BJ (cell line): ENCODE measurements at regions not wholly inside any gene's neighbourhood (a gene's known extent, or its start where the extent isn't known, plus 50 kb on each side); places are given as distances from the start of the nearest gene placed in this dataset.
"Not testable (repeated sequence)": the region's sequence is repeated elsewhere in the genome, so short reads cannot be mapped to it uniquely, and the experiment has no call there.

Experiments
- CTCF ChIA-PET: fragments of 350-600 bp; formaldehyde crosslinking; extraction: SDS; loops from one replicate; lab custom pipeline; 2021; ENCODE audit warnings: antibody characterized with exemption, inconsistent platforms; lab: Yijun Ruan, JAX
- POLR2A ChIA-PET: fragments of 300-600 bp; sonication (Branson Sonifier 250); formaldehyde crosslinking; extraction: SDS; loops from one replicate; lab custom pipeline; 2021; ENCODE audit warnings: antibody characterized with exemption; lab: Charles Lee
- DNase-seq: peaks from one replicate; pipeline ENCODE4 v3.0.0-alpha.2; 2011; ENCODE audit warnings: low read depth
- H3K27me3 ChIP-seq: 2 replicates; pipeline ENCODE4 v1.6.0; 2011; ENCODE audit warnings: low read length; ENCODE audit not compliant: control insufficient read depth, insufficient read depth
- H3K36me3 ChIP-seq: 2 replicates; pipeline ENCODE4 v1.5.1; 2011; ENCODE audit warnings: low read length; ENCODE audit not compliant: control insufficient read depth, insufficient read depth
- H3K4me3 ChIP-seq: 2 replicates; pipeline ENCODE4 v1.5.1; 2011; ENCODE audit warnings: low read depth, mild to moderate bottlenecking, control low read depth, low read length
- TF ChIP-seq, protein P1 (sequence below): IDR thresholded peaks from 2 replicates; pipeline ENCODE4 v1.5.1; 2011; ENCODE audit warnings: low read depth, mild to moderate bottlenecking, control low read depth, inconsistent platforms, low read length, moderate library complexity; ENCODE audit not compliant: insufficient read depth

DNA sequence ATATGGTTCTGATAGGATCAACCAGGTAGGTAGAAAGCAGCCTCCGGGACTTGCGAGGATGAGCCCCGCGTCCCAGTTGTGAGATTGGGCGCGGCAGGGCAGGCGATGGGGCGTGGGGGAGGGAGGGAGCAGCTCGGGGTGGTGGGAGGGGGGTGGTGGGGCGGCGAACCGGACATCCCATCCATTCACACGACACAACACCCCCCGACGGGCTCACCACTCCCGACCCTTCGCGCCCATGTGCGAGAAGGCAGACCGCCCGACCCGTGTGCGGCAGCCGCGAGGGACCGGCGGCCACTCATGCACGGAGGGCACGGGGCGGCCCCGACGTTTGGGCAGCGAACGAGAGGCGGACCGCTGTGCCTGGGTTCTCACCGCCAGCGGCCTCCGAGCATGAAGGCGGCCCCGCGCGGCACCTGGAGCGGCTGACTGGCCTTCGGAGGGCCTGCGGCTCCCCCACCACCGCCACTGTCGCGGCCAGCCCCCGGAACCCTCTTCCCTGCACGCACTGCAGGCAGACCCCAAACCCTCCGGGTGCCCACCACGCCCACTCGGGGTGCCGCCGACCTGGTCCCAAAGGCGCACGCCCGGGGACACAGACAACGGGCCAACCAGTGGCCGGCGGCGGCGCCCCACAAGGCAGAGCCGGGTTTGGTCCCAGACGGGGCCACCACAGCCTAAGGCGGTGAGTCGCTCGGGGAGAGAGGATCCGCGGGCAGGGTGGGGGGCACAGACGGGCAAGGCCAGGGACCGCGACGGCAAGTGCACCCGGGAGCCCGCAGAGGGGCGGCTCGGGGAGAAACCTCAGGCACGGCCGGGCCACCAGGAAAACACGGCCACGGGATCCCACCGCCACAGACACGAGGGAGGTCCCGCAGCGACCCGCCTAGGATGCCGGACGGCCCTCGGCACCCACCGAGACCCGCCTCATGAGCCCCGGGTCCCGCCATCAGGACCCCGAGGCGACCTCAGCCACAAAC, 769.2 kb upstream of the DEFB115 start:
- Histone ChIP-seq H3K27me3 (no peaks in the 10 kb centered on the region), H3K4me3 (no peak overlapping the region), H3K36me3 (no peaks in the 10 kb centered on the region)
- TF ChIP-seq, protein P1, sequence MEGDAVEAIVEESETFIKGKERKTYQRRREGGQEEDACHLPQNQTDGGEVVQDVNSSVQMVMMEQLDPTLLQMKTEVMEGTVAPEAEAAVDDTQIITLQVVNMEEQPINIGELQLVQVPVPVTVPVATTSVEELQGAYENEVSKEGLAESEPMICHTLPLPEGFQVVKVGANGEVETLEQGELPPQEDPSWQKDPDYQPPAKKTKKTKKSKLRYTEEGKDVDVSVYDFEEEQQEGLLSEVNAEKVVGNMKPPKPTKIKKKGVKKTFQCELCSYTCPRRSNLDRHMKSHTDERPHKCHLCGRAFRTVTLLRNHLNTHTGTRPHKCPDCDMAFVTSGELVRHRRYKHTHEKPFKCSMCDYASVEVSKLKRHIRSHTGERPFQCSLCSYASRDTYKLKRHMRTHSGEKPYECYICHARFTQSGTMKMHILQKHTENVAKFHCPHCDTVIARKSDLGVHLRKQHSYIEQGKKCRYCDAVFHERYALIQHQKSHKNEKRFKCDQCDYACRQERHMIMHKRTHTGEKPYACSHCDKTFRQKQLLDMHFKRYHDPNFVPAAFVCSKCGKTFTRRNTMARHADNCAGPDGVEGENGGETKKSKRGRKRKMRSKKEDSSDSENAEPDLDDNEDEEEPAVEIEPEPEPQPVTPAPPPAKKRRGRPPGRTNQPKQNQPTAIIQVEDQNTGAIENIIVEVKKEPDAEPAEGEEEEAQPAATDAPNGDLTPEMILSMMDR = no peak
- CTCF ChIA-PET = no interaction called here
- no peak for DNase-seq
- POLR2A ChIA-PET = no interaction called here

DNA sequence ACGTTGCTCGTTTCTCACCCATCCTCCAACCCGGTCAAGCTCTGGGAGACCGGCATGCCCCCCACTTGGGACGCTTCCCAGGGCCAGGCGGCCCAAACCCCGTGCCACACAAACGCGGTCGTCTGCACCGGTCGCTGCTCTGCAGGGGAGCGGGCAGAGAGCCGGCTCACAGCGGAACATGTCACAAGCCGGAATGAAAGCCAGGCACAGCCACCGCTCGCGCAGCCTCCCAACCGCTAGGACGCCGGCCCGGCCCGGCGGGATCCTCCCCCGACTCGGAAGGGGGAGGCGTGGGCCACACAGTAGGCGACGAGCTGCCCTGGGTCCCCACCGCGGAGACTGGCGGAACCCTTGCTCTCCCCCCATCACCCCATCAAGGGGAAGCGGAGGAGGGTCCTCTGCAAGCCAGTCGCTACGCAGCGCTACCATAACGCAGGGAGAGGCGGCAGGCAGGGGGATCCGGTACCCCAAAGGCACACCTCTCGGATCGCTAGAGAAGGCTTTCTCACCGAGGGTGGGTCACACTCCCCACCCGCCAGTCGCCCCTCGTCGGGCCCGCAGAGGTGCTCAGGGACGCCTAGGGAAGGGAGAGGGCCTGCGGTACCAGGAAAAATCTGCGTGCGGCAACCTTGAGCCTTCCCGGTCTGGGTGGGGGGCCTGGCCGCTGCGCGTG, 768.4 kb upstream of the DEFB115 start:
- Histone ChIP-seq H3K36me3 (no peaks in the 10 kb centered on the region), H3K27me3 (no peaks in the 10 kb centered on the region), H3K4me3 (no peak overlapping the region)
- POLR2A ChIA-PET = no interaction called here
- DNase-seq = no peak
- CTCF ChIA-PET = no interaction called here
- TF ChIP-seq, protein P1 = no peak

DNA sequence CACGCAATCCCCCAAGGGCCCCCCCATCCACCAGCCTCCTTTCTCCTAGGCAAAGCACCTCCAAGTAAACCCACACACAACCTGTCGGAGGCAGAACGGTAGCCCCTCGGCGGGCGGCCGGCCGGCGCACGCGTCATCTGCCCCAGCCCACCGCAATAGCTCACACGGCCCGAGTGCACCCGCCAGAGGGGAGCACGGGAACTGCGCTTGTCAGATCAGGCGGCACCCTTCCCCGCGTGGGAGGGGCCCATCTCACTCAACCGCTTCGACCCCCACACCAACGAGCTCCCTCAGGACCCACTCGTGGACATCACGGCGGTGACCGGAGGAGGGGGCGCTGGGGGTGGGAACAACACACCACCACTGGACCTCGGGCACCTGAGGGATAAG, 767.9 kb upstream of the DEFB115 start:
- Histone ChIP-seq H3K36me3 (no peaks in the 10 kb centered on the region), H3K4me3 (no peak overlapping the region), H3K27me3 (no peaks in the 10 kb centered on the region)
- CTCF ChIA-PET = no interaction called here
- POLR2A ChIA-PET = no interaction called here
- no peak for DNase-seq
- TF ChIP-seq, protein P1 = no peak

DNA sequence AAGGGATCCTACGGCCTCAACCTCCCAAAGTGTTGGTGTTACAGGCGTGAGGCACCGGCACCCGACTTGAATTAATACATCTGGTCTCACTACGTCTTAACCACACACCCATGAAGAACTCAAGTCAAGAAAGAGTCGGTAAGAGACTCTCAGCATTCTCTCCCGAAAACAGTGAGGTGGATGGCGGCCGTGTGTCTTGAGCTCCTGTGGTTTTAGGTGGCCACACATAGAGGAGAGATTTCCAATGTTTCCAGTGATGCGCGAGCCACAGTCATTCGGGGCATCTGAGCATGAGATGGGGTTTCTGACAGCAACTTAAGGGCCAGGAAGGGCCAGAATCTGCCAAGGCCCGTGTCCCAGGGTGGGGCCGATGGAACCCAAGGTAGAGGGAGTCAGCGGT, 766.4 kb upstream of the DEFB115 start:
- TF ChIP-seq, protein P1 = no peak
- Histone ChIP-seq H3K36me3 (no peaks in the 10 kb centered on the region), H3K27me3 (no peaks in the 10 kb centered on the region), H3K4me3 (no peak overlapping the region)
- DNase-seq = no peak
- CTCF ChIA-PET = interaction anchor here (0.6 kb wide), 1 partner anchor 1045 kb away, joined by 3 read pairs; no protein-coding TSS in a partner anchor
- POLR2A ChIA-PET = no interaction called here

DNA sequence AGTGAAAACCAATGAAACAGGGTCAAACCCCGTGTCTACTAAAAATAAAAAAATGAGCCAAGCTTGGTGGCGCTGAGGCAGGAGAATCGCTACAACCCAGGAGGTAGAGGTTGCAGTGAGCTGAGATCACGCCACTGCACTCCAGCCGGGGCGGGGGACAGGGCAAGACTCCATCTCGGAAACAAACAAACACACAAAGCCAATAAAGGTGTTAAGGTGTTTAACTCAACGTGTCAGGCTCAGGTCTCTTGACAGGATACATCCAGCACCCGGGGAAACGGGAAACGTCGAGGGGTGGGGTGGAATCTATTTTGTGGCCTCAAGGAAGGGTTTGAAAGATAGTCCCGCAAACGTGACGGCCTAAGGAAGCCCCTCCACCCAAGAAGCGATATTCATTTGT, 760.8 kb upstream of the DEFB115 start:
- POLR2A ChIA-PET, H3K27me3 ChIP-seq, CTCF ChIA-PET, DNase-seq, H3K36me3 ChIP-seq, H3K4me3 ChIP-seq: not testable (repeated sequence)

DNA sequence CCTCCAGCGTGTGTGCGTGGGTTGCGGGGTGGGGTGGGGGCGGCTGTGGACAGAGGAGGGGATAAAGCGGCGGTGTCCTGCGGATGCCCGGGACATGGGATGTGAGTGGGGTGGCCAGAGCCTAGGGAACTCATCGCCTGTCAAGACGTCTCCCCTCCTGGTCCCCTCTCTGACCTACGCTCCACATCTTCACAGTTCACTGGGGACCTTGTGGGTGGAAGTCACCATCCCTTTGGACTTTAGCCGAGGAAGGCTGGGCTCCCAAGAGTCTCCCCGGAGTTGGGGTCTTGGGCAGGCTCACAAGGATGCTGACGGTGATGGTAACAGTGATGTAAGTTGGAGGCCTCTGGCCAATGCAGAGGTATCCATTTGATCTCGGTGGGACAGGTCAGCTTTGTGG, 760.3 kb upstream of the DEFB115 start:
- CTCF ChIA-PET, H3K36me3 ChIP-seq, H3K4me3 ChIP-seq, POLR2A ChIA-PET, DNase-seq, H3K27me3 ChIP-seq: not testable (repeated sequence)
